NCI-H1105 (cell line): ENCODE measurements at regions not wholly inside any gene's neighbourhood (a gene's known extent, or its start where the extent isn't known, plus 50 kb on each side); places are given as distances from the start of the nearest gene placed in this dataset.
"Not testable (repeated sequence)": the region's sequence is repeated elsewhere in the genome, so short reads cannot be mapped to it uniquely, and the experiment has no call there.

ENCODE experiments used
- DNase-seq: peaks from one replicate; lab custom pipeline; 2025; lab: John Stamatoyannopoulos, UW

- not testable (repeated sequence) for DNase-seq
These were observed 676.4 kb upstream of the ZNF337 start for GRCh38 chr20:26373066-26373465.

DNA sequence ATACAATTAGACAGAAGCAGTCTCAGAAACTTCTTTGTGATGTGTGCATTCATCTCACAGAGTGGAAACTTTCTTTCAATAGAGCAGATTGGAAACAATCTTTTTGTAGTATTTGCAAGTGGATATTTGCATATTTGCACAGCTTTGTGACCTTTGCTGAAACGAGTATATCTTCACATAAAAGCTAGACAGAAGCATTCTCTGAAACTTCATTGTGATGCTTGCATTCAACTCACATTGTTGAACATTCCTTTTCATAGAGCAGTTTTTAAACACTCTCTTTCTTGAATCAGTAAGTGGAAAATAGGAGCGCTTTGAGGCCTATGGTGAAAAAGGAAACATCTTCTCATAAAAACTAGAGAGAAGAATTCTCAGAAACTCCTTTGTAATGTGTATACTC is 657.9 kb upstream of the ZNF337 start:
- no peak for DNase-seq

DNA sequence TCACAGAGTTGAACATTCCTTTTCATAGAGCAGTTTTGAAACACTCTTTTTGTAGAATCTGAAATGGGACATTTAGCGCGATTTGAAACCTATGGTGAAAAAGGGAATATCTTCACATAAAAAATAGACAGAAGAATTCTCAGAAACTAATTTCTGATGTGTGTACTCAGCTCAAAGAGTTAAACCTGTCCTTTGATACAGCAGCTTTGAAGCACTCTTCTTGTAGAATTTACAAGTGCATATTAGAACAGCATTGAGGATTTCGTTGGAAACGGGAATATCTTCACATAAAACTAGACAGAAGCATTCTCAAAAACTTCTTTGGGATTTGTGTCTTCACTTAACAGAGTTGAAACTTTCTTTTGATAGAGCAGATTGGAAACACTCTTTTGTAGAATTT is 650.7 kb upstream of the ZNF337 start:
- DNase-seq, result no peak

DNA sequence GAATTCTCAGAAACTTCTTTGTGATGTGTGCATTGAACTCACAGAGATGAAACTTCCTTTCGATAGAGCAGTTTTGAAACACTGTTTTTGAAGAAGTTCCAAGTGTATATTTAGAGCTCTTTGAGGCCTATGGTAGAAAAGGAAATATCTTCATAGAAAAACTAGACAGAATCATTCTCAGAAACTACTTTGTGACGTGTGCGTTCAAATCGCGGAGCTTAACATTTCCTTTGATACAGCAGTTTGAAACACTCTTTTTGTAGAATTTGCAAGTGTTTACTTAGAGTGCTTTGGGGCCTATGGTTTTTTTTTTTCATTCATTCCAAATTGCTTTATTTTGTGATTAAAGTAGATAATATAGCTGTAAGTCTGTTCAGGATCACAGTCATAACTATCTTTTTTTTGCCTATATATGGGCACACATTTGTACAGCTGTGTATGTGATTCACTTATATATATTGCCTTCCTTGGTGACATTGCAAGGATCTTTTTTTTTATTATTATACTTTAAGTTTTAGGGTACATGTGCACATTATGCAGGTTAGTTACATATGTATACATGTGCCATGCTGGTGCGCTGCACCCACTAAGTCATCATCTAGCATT is 643.9 kb upstream of the ZNF337 start:
- DNase-seq, result not testable (repeated sequence)

- no peak for DNase-seq
These were observed 627.5 kb upstream of the ZNF337 start for GRCh38 chr20:26324177-26324576.

DNA sequence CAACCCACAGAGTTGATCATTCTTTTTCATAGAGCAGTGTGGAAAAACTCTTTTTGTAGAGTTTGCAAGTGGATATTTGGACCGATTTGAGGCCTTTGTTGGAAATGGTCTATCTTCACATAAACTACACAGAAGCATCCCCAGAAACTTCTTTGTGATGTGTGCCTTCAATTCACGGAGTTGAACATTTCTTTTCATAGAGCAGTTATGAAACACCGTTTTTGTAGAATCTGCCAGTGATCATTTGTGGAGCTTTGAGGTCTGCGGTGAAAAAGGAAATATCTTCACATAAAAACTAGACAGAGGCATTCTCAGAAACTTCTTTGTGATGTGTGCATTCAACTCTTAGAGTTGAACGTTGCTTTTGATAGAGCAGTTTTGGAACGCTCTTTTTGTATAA is 618.4 kb upstream of the ZNF337 start:
- no peak for DNase-seq

DNA sequence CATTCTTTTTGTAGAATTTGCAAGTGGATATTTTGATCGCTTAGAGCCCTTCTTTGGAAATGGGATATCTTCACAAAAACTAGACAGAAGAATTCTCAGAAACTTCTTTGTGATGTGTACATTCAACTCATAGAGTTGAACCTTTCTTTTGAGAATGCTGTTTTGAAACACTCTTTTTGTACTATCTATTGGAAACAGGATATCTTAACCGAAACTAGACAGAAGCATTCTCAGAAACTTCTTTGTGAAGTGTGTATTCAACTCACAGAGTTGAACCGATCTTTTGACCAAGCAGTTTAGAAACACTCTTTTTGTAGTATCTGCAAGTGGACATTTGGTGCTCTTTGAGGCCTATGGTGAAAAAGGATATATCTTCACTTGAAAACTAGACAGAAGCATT is 613.1 kb upstream of the ZNF337 start:
- not testable (repeated sequence) for DNase-seq

- DNase-seq, result no peak
These were observed 612.3 kb upstream of the ZNF337 start for GRCh38 chr20:26308961-26309360.

- DNase-seq, result no peak
These were observed 598.4 kb upstream of the ZNF337 start for GRCh38 chr20:26295006-26295405.

- DNase-seq, result not testable (repeated sequence)
These were observed 591.9 kb upstream of the ZNF337 start for GRCh38 chr20:26288379-26289061.

DNA sequence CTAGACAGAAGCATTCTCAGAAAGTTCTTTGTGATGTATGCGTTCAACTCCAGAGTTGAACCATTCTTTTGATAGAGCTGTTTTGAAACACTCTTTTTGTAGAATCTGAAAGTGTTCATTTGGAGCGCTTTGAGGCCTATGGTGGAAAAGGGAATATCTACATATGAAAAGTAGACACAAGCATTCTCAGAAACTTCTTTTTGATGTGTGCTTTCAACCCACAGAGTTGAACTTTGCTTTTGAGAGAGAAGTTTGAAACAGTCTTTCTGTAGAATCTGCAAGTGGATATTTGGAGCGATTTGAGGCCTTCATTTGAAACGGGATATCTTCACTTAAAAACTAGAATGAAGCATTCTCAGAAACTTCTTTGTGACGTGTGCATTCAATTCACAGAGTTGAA is 582.6 kb upstream of the ZNF337 start:
- DNase-seq, result no peak

DNA sequence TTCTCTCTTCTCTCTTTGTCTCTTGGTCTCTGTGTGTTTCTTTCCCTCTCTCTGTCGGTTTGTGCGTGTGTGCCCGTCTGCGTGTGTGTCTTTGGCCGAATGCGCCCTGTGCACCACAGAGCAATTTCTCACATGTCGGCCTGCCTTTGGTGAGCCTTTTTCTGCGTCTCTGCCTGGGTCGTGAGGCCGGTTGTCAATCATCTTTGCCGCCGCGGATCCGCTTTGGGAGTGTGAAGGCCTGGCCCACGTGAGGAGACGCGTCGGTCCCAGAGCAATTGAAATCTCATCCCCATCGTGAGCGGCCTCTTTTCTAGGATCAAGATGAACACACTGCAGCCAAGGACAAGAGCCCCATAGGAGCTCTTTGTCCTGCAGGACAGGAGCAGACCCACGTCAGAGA is 580.7 kb upstream of the ZNF337 start:
- DNase-seq, result no peak

- no peak for DNase-seq
These were observed 580.0 kb upstream of the ZNF337 start for GRCh38 chr20:26276554-26277210.

DNA sequence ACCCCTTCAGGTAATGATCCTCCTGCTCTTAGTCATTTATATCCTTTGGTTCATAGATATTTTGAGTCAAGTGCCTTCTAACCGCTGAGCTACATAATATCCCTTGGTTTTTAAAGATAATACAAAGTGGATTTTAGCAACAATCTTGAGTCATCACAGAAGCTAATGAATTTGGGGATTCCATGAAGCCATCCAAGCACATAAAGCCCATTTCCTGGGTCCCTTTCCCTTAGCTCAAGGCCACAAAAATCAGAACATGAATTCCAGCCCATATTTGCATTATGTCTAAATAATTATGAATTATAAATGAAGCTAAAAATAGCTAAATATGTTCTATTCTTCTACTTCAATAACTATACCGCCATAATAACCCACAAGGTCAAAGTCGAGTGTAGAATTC is 572.1 kb upstream of the ZNF337 start:
- DNase-seq, result not testable (repeated sequence)

DNA sequence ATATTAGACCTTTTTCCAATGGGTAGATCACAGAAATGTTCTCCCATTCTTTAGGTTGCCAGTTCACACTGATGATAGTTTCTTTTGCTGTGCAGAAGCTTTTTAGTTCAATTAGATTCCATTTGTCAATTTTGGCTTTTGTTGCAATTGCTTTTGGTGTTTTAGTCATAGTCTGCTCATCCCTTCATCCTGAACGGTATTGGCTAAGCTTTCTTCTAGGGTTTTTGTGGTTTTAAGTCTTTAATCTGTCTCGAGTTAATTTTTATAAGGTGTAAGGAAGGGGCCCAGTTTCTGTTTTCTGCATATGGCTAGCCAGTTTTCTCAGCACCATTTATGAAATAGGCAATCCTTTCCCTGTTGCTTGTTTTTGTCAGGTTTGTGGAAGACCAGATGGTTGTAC is 564.3 kb upstream of the ZNF337 start:
- DNase-seq, result not testable (repeated sequence)

DNA sequence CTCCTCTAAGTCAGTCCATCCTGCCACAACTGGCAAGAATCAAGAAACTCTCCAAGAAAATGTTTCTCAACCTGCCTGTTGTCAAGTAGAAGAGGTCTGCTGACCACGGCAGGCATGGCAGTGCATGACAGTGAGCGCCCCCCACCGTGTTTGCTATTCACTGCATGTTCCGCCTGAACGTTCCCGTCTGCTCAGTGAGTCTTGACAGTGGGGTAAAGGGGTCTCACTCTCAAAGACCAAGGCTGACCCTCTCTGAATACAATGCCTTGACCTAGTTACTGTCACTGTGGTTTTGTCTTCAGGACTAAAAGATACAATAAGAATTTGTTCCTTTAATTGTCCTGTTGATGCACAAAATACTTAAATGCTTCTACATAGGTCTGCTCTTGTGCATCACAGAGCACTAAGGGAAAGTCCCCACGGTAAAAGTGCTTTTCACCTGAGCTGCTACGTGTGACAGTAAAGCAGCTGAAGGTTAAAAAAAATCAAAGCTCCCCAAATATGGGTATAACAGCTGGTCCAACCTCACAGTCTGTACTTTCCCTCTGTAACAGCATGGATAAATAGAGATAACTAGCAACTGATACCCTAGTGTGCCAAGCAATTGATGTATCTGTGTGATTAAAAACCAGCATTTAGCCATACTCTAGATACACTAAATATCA is 555.8 kb upstream of the ZNF337 start:
- DNase-seq, result not testable (repeated sequence)

- not testable (repeated sequence) for DNase-seq
These were observed 554.7 kb upstream of the ZNF337 start for GRCh38 chr20:26251376-26251775.

- not testable (repeated sequence) for DNase-seq
These were observed 553.8 kb upstream of the ZNF337 start for GRCh38 chr20:26250249-26251114.

DNA sequence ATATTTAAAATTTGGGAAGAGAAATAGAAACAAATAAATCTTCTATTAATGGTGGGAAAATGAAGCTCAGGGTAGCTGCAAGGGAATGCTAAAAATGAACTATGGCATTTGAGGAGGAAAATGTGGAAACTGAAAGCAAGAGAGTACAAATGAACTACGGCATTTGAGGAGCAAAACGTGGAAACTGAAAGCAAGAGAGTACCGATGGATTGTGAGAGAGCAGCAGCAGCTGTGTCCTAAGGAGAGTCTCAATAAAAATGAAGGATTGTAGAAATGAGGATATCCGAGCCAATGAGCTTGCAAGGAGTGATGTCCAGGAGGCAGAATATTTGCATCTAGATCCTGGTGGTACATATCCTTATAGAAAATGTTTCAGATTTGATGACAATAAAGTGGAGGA is 547.1 kb upstream of the ZNF337 start:
- DNase-seq, result no peak

GRCh38 chr20:26220609-26221008 is 524.0 kb upstream of the ZNF337 start:
- DNase-seq, result not testable (repeated sequence)

GRCh38 chr20:26219546-26219945 is 522.9 kb upstream of the ZNF337 start:
- DNase-seq, result not testable (repeated sequence)

DNA sequence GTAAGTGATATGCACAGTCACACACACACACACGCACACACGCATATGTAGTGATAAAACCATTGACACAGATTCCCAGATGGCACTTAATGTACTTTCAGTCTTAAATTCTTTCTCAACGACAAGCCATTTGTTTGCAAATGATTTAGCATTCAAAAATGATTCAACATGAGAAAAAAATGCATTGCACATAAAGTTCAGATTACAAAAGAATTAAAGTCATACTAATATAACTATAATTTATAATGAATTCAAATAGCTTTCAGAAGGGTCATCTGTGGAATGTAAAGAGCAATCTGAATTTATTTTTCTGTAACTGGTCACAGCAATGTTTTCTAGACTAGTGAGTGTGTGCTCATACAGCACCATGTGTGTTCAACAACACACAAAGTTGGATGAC is 521.6 kb upstream of the ZNF337 start:
- DNase-seq, result no peak
